ENCODE measurements at regions not wholly inside any gene's neighbourhood (a gene's known extent, or its start where the extent isn't known, plus 50 kb on each side); places are given as distances from the start of the nearest gene placed in this dataset.

GRCh38 chr1:229874136-229874535 is 192.9 kb upstream of the GALNT2 start:
- peak; percentile 33 for DNase-seq (ENCODE audit: low read depth)

GRCh38 chr1:229874609-229875008 is 192.4 kb upstream of the GALNT2 start:
- no peak for TF ChIP-seq CTCF (IDR thresholded peaks at IDR 0.05; ENCODE audit: insufficient read depth, low read depth, low read length, missing control alignments)
- DNase-seq (ENCODE audit: low read depth) = no peak

More at GRCh38 chr1:229874136-229874535, 192.9 kb upstream of the GALNT2 start:
- no peak for TF ChIP-seq CTCF (IDR thresholded peaks at IDR 0.05; ENCODE audit: insufficient read depth, low read depth, low read length, missing control alignments)
- H3K4me3 ChIP-seq (ENCODE audit: low read length) = no peak overlapping the region

GRCh38 chr1:229875086-229875485 is 192.0 kb upstream of the GALNT2 start:
- H3K4me3 ChIP-seq (ENCODE audit: low read length) = no peak overlapping the region
- no peak for DNase-seq (ENCODE audit: low read depth)
- TF ChIP-seq CTCF (IDR thresholded peaks at IDR 0.05; ENCODE audit: insufficient read depth, low read depth, low read length, missing control alignments) = no peak

More at GRCh38 chr1:229874609-229875008, 192.4 kb upstream of the GALNT2 start:
- H3K4me3 ChIP-seq (ENCODE audit: low read length) = no peak overlapping the region

GRCh38 chr1:229879746-229880145 is 187.3 kb upstream of the GALNT2 start:
- no peak for DNase-seq (ENCODE audit: low read depth)
- no peak overlapping the region for H3K4me3 ChIP-seq (ENCODE audit: low read length)
- TF ChIP-seq CTCF (IDR thresholded peaks at IDR 0.05; ENCODE audit: insufficient read depth, low read depth, low read length, missing control alignments) = no peak

- no peak overlapping the region for H3K4me3 ChIP-seq (ENCODE audit: low read length)
- DNase-seq (ENCODE audit: low read depth) = no peak
- TF ChIP-seq CTCF (IDR thresholded peaks at IDR 0.05; ENCODE audit: insufficient read depth, low read depth, low read length, missing control alignments) = no peak
These were observed 186.5 kb upstream of the GALNT2 start for GRCh38 chr1:229880271-229881170.

GRCh38 chr1:229882621-229883020 is 184.4 kb upstream of the GALNT2 start:
- no peak for DNase-seq (ENCODE audit: low read depth)
- TF ChIP-seq CTCF (IDR thresholded peaks at IDR 0.05; ENCODE audit: insufficient read depth, low read depth, low read length, missing control alignments) = no peak
- H3K4me3 ChIP-seq (ENCODE audit: low read length) = no peak overlapping the region
